Erythroblast (primary cell): ENCODE measurements at regions not wholly inside any gene's neighbourhood (a gene's known extent, or its start where the extent isn't known, plus 50 kb on each side); places are given as distances from the start of the nearest gene placed in this dataset.
A peak's percentile ranks its signal among the peaks of the same experiment; 100 is the strongest.

ENCODE experiments used
- DNase-seq, 2 experiments: peaks; one replicate each; lab custom pipeline; 2025; lab: John Stamatoyannopoulos, UW
- GATA1 ChIP-seq: IDR thresholded peaks from 2 replicates; pipeline ENCODE4 v1.6.1; 2011; ENCODE audit warnings: low read depth, mild to moderate bottlenecking, control low read depth, low read length, moderate library complexity
- POLR2A ChIP-seq: IDR thresholded peaks from 2 replicates; pipeline ENCODE4 v1.6.1; 2011; ENCODE audit warnings: mild to moderate bottlenecking, low read length

DNA sequence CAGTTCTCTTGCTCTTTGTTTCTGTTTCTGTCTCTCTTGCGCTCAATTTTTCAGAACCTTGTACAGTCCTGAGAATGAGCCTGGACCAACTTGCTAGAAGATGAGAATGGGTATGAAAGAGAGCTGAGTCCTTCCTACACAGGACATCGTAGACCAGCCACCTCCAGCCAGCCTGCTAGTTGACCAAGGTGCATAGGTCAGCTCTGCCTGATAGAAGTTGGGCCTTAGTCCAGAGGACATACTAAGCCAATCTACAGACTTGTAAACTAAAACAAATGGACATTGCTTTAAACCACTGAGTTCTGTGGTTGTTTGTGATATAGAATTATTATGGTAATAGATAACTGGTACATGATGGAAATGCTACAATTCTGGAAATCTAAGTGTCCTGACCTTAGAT is 236.4 kb upstream of the ZFP64 start:
- no peak for DNase-seq
- TF ChIP-seq GATA1 = no peak
- TF ChIP-seq POLR2A = no peak

DNA sequence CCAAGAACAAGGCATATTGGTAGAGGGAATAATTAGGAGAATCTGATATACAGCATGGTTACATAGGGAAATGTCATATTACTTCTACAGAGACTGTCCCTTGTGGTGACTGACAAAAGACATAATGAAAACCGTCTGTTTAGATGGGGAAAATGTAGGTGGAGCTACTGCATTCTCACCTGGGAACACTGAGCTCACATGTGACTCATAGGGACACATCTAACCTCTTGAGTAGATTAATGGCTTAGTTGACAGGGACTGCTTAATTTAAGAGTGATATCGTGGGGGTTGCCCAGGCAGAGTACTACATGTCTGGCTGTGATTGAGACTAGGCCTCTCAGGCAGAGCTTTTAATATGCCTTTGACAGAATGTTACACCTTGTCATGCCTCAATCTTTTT is 235.3 kb upstream of the ZFP64 start:
- no peak for TF ChIP-seq POLR2A
- no peak for TF ChIP-seq GATA1
- no peak for DNase-seq

- TF ChIP-seq GATA1 (no peak), POLR2A (no peak)
- DNase-seq = no peak
Observed at GRCh38 chr20:52425701-52426100, 234.1 kb upstream of the ZFP64 start.

- TF ChIP-seq GATA1 (no peak), POLR2A (no peak)
- peak in 1 of 2 experiments; percentile 2 for DNase-seq
Observed at GRCh38 chr20:52425253-52425652, 233.7 kb upstream of the ZFP64 start.

- peak in 1 of 2 experiments; percentile 41 for DNase-seq
Observed at GRCh38 chr20:52424357-52424942, 232.9 kb upstream of the ZFP64 start.

- DNase-seq = peak; percentile 32 to 43
Observed at GRCh38 chr20:52423536-52424140, 232.1 kb upstream of the ZFP64 start.

DNA sequence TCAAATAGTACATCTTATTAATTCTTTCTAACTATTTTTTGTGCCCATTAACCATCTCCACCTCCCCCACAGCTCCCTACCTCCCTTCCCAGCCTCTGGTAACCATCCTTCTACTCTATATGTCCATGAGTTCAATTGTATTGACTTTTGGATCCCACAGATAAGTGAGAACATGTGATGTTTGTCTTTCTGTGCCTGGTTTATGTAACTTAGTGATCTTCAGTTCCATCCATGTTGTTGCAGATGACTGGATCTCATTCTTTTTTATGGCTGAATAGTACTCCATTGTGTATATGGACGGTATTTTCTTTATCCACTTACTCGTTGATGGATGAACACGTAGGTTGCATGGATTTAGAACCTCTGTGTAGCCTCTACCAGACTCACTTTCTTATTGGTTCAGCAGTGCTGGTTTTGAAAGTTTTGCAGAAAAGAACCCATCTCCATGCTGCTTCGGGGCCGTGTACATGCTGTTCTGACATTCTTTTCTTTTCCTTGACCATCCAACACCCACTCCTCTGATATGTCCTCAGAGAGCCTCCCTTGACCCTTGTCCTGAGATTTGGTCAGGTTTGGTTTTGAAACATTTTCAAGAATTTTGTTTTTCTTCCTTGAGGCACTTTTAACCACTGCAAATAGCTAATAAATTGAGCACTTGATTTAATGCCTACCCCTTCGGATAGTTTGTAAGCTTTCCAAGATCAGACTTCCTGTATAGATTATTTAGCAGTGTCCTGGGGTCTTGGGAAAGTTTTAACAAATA is 231.2 kb upstream of the ZFP64 start:
- DNase-seq = peak; percentile 13 to 23
- TF ChIP-seq GATA1 (no peak), POLR2A (no peak)

DNA sequence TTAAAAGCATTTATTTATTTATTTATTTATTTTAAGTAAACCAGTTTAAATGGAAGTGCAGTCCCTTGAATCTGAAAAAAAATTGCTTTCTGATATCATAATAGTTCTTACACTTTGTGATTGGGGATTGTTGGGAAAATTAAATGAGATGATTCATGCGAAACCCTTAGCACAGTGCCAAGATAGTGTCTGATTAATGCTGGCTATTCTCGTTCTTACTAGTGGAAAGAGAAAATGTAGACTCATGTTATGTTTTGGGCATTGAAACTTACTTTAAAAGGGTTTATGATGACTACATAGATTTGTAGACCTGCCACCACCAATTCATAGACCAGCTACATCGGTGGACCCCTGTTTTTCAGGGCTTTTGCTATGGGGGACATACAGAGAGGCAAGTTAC is 229.2 kb upstream of the ZFP64 start:
- no peak for DNase-seq
- TF ChIP-seq GATA1 = no peak
- no peak for TF ChIP-seq POLR2A

- TF ChIP-seq GATA1 = no peak
- no peak for TF ChIP-seq POLR2A
- DNase-seq = no peak
Observed at GRCh38 chr20:52419205-52419604, 227.6 kb upstream of the ZFP64 start.

DNA sequence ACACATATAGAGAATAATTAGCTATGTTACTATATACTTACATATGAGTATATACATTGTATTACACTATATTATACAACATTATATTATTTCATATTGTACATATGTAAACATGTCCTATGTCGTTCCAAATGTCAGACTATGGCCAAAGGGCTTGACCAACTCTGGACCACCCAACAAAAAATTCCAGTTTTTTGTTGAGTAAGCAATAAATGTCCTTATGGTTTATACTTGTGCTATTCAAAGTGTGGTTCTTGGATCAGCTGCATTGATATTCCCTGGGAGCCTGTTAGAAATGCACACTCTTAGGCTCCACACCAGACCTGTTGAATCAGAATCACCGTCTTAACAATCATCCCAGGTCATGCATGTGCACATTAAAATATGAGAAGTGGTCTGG is 225.4 kb upstream of the ZFP64 start:
- TF ChIP-seq GATA1 (no peak), POLR2A (no peak)

DNA sequence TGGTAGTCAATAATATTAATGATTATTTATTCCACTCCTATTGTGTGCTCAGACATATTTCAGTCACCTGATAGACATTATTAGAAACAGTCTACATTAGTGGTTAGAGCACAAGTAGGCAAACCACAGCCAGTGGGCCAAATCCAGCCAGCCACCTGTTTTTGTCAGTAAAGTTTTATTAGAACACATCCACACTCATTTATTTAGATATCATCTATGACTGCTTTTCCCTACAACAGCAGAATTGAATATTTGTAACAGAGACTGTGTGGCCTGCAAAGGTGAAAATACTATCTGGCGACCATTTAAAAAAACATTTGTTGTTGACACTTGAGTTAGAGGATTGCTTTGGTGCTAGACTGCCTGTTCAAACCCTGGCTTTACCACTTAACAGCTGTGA is 220.0 kb upstream of the ZFP64 start:
- TF ChIP-seq GATA1 = no peak
- TF ChIP-seq POLR2A = no peak
- no peak for DNase-seq

More for the DNA sequence above, 225.4 kb upstream of the ZFP64 start:
- no peak for DNase-seq

DNA sequence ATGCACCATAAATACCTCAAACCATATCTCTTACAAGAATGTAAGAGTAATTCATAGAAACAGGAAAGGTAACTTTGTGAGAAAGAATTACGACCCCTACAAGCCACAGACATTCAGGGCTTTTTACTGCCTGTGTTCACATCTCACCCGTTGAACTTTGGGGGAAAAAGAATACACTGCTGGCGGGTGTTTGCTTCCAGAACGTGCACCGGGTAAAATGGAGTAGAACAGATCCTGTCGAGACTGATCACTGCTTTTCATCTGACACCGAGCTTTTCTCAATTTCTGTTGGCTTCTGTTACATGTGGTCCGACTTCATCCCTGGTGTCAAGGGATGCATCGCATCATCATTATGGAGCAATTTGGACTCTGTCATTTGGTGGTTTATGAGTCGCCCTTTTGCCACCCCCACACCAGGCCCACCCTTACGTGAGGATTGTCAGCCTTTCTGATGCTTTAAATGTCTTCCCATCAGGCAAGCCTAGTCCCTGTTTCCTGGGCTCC is 219.2 kb upstream of the ZFP64 start:
- no peak for TF ChIP-seq POLR2A
- TF ChIP-seq GATA1 = no peak
- no peak for DNase-seq

DNA sequence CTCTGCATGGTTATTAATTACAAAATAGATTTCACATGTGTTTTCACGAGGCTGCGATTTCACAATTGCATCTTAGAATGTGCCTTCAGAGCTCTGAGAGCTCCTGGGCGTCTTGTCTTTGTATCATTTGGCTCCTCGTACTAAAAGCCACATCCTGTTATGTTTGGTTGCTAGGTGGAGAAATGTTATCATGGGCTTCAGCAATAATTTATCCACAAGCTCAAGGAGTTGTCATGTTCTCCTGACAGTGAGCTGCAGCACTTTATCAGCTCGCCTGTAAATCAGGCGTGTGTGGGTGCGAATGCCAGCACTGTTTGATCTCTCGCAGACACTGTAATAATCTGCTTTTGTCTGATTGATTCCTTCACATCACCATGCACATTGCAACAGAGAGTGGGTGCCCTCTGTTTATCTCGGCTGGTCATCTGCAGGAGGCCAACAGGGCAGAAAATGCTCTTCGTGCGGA is 218.6 kb upstream of the ZFP64 start:
- TF ChIP-seq POLR2A (no peak), GATA1 (no peak)
- DNase-seq = no peak

GRCh38 chr20:52405986-52406385 is 214.4 kb upstream of the ZFP64 start:
- TF ChIP-seq GATA1 (no peak), POLR2A (no peak)
- DNase-seq = no peak
